ENCODE measurements at regions not wholly inside any gene's neighbourhood (a gene's known extent, or its start where the extent isn't known, plus 50 kb on each side); places are given as distances from the start of the nearest gene placed in this dataset.
A peak's percentile ranks its signal among the peaks of the same experiment; 100 is the strongest.
"Not testable (repeated sequence)": the region's sequence is repeated elsewhere in the genome, so short reads cannot be mapped to it uniquely, and the experiment has no call there.

GRCh38 chr7:26061678-26062603 is 90.1 kb upstream of the NFE2L3 start:
- DNase-seq (ENCODE audit: low read depth): peak; percentile 61

GRCh38 chr7:26065652-26066051 is 86.3 kb upstream of the NFE2L3 start:
- DNase-seq (ENCODE audit: low read depth): no peak

- DNase-seq (ENCODE audit: low read depth): no peak
Measured at GRCh38 chr7:26066736-26067135, 85.3 kb upstream of the NFE2L3 start.

GRCh38 chr7:26070290-26070689 is 81.7 kb upstream of the NFE2L3 start:
- no peak for DNase-seq (ENCODE audit: low read depth)

- no peak for DNase-seq (ENCODE audit: low read depth)
Measured at GRCh38 chr7:26071622-26072456, 80.2 kb upstream of the NFE2L3 start.

- DNase-seq (ENCODE audit: low read depth): no peak
Measured at GRCh38 chr7:26073041-26073440, 79.0 kb upstream of the NFE2L3 start.

GRCh38 chr7:26074919-26075318 is 77.1 kb upstream of the NFE2L3 start:
- DNase-seq (ENCODE audit: low read depth): no peak

GRCh38 chr7:26076691-26077090 is 75.3 kb upstream of the NFE2L3 start:
- no peak for DNase-seq (ENCODE audit: low read depth)

- peak; percentile 64 for DNase-seq (ENCODE audit: low read depth)
Measured at GRCh38 chr7:26078437-26079336, 73.3 kb upstream of the NFE2L3 start.

- no peak for DNase-seq (ENCODE audit: low read depth)
Measured at GRCh38 chr7:26081638-26082037, 70.4 kb upstream of the NFE2L3 start.

GRCh38 chr7:26083113-26083512 is 68.9 kb upstream of the NFE2L3 start:
- no peak for DNase-seq (ENCODE audit: low read depth)

- no peak for DNase-seq (ENCODE audit: low read depth)
Measured at GRCh38 chr7:26084418-26084817, 67.6 kb upstream of the NFE2L3 start.

GRCh38 chr7:26085771-26086170 is 66.2 kb upstream of the NFE2L3 start:
- no peak for DNase-seq (ENCODE audit: low read depth)

- no peak for DNase-seq (ENCODE audit: low read depth)
Measured at GRCh38 chr7:26087321-26088091, 64.5 kb upstream of the NFE2L3 start.

- DNase-seq (ENCODE audit: low read depth): not testable (repeated sequence)
Measured at GRCh38 chr7:26089469-26089868, 62.5 kb upstream of the NFE2L3 start.

- peak; percentile 72 for DNase-seq (ENCODE audit: low read depth)
Measured at GRCh38 chr7:26090927-26091519, 61.0 kb upstream of the NFE2L3 start.

- peak; percentile 11 for DNase-seq (ENCODE audit: low read depth)
Measured at GRCh38 chr7:26091933-26092332, 60.1 kb upstream of the NFE2L3 start.

- no peak for DNase-seq (ENCODE audit: low read depth)
Measured at GRCh38 chr7:26093023-26093422, 59.0 kb upstream of the NFE2L3 start.

GRCh38 chr7:26096136-26096535 is 55.9 kb upstream of the NFE2L3 start:
- DNase-seq (ENCODE audit: low read depth): no peak
